ENCODE measurements at regions not wholly inside any gene's neighbourhood (a gene's known extent, or its start where the extent isn't known, plus 50 kb on each side); places are given as distances from the start of the nearest gene placed in this dataset.

- TF ChIP-seq YY1 (IDR thresholded peaks at IDR 0.05; ENCODE audit: insufficient read depth, insufficient read length) (no peak), SUZ12 (IDR thresholded peaks at IDR 0.05; ENCODE audit: extremely low read depth, insufficient read depth, insufficient read length) (no peak), ZNF274 (IDR thresholded peaks at IDR 0.05; ENCODE audit: low read depth, low read length) (no peak)
Measured at GRCh38 chr5:61881821-61882487, 424.1 kb upstream of the KIF2A start.

Measured in NT2/D1 (cell line).